ENCODE measurements at regions not wholly inside any gene's neighbourhood (a gene's known extent, or its start where the extent isn't known, plus 50 kb on each side); places are given as distances from the start of the nearest gene placed in this dataset.

GRCh38 chr5:118016396-118016795 lies 972.0 kb downstream of the DTWD2 start:
- Histone ChIP-seq H3K27me3 (ENCODE audit: control insufficient read depth in 2 of 2, insufficient read depth in 2 of 2, low read length in 2 of 2) (no peaks in the 10 kb centered on the region), H3K9me1 (replicated peaks; ENCODE audit: control insufficient read depth, extremely low read depth, insufficient read depth, low read length) (no peaks in the 10 kb centered on the region), H3K9me3 (replicated peaks; ENCODE audit: control insufficient read depth, insufficient read depth, low read length) (no peaks in the 10 kb centered on the region), H3K79me2 (ENCODE audit: control insufficient read depth, insufficient read depth, low read length) (no peaks in the 10 kb centered on the region), H2AFZ (ENCODE audit: low read depth, low read length) (no peak overlapping the region), H3K4me2 (ENCODE audit: insufficient read depth, low read length) (no peak overlapping the region), H4K20me1 (replicated peaks; ENCODE audit: control insufficient read depth, extremely low read depth, insufficient read depth, low read length) (no peaks in the 10 kb centered on the region), H3K9ac (replicated peaks; ENCODE audit: extremely low read depth, insufficient read depth, low read length) (no peak overlapping the region), H3K36me3 (ENCODE audit: control insufficient read depth in 2 of 2, extremely low read depth in 1 of 2, insufficient read depth in 2 of 2, low read length in 2 of 2) (no peaks in the 10 kb centered on the region), H3K4me3 (replicated peaks in 1 of 3; ENCODE audit: insufficient read depth in 1 of 3, low read depth in 1 of 3, low read length in 3 of 3) (no peak overlapping the region), H3K4me1 (ENCODE audit: control insufficient read depth, extremely low read depth, insufficient read depth, low read length) (no peaks in the 10 kb centered on the region), H3K27ac (ENCODE audit: insufficient read depth, low read depth, low read length) (no peak overlapping the region)
- POLR2A ChIA-PET, result no interaction called here
- intact Hi-C loops (cut with micrococcal nuclease), result no loop called here
- DNase-seq (ENCODE audit: low read depth, low spot score) (no peak), FAIRE-seq (no peak)
- TF ChIP-seq JUN (IDR thresholded peaks at IDR 0.05; ENCODE audit: borderline replicate concordance, insufficient read depth, insufficient read length, low read depth), result no peak
- TF ChIP-seq EZH2 (IDR thresholded peaks at IDR 0.05; ENCODE audit: borderline replicate concordance, low read depth, low read length, severe bottlenecking), result no peak
- TF ChIP-seq GATA2 (IDR thresholded peaks at IDR 0.05; ENCODE audit: insufficient read depth, insufficient read length, low read depth, low read length), result no peak
- TF ChIP-seq POLR2AphosphoS5 (IDR thresholded peaks at IDR 0.05; ENCODE audit: insufficient read depth, low read depth, low read length), result no peak
- no peak for TF ChIP-seq MYC (IDR thresholded peaks at IDR 0.05; ENCODE audit: low read depth, low read length)
- no peak for TF ChIP-seq FOS (IDR thresholded peaks at IDR 0.05; ENCODE audit: borderline replicate concordance, insufficient read depth, low read length)
- no peak for TF ChIP-seq CTCF (IDR thresholded peaks at IDR 0.05; ENCODE audit: extremely low read depth in 1 of 2, insufficient read depth in 1 of 2, low read depth in 1 of 2, low read length in 2 of 2)
- TF ChIP-seq, protein P1, sequence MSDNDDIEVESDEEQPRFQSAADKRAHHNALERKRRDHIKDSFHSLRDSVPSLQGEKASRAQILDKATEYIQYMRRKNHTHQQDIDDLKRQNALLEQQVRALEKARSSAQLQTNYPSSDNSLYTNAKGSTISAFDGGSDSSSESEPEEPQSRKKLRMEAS (IDR thresholded peaks at IDR 0.05; ENCODE audit: insufficient read depth, insufficient read length), result no peak
- TF ChIP-seq POLR2A (IDR thresholded peaks at IDR 0.05; ENCODE audit: low read depth, low read length), result no peak
- dilution Hi-C loops (cut with MboI; ENCODE audit: extremely low pct_ligation_motif_present, low sequenced_read_pairs), result no loop called here
- BruUV-seq (replicated peaks), result no TSS peak
- CTCF ChIA-PET, result no interaction called here
